SH-SY5Y (cell line): ENCODE measurements at regions not wholly inside any gene's neighbourhood (a gene's known extent, or its start where the extent isn't known, plus 50 kb on each side); places are given as distances from the start of the nearest gene placed in this dataset.

Experiments used
- GATA2 ChIP-seq: IDR thresholded peaks from 2 replicates; pipeline ENCODE4 v1.6.1; 2011; ENCODE audit warnings: mild to moderate bottlenecking, low read depth, low read length
- GATA3 ChIP-seq: IDR thresholded peaks from 2 replicates; pipeline ENCODE4 v1.6.1; 2011; ENCODE audit warnings: low read depth, mild to moderate bottlenecking, low read length, moderate library complexity

GRCh38 chr22:33119044-33119443 is 60.9 kb upstream of the SYN3 start:
- TF ChIP-seq GATA3 (no peak), GATA2 (no peak)
